ENCODE measurements at regions not wholly inside any gene's neighbourhood (a gene's known extent, or its start where the extent isn't known, plus 50 kb on each side); places are given as distances from the start of the nearest gene placed in this dataset.
"Not testable (repeated sequence)": the region's sequence is repeated elsewhere in the genome, so short reads cannot be mapped to it uniquely, and the experiment has no call there.

DNA sequence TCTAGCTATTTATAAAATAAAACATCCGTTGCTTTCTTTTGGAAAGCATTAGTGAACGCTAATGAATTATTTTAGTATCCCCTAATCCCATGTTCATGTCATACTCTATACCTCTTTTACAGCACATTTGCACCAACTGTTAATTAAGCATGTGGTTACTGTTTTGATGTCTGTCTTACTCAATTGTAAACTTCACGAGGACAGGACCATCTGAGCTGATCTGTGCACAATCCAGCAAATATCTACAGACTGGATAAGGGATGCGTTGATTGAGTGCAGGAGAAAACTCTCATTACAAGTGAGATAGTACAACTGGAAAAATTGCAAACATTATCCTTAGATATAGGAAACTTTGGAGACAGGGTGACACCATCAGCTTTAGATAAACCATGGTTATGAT lies 201.1 kb downstream of the PCDH20 start:
- DNase-seq = no peak

DNA sequence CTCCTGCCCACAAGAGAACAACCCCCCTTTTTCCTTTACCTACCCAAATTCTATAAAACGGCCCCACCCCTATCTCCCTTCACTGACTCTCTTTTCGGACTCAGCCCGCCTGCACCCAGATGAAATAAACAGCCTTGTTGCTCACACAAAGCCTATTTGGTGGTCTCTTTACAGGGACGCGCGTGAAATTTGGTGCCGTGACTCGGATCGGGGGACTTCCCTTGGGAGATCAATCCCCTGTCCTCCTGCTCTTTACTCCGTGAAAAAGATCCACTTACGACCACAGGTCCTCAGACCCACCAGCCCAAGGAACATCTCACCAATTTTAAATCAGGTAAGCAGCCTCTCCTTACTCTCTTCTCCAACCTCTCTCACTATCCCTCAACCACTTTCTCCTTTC lies 209.8 kb downstream of the PCDH20 start:
- not testable (repeated sequence) for DNase-seq

DNA sequence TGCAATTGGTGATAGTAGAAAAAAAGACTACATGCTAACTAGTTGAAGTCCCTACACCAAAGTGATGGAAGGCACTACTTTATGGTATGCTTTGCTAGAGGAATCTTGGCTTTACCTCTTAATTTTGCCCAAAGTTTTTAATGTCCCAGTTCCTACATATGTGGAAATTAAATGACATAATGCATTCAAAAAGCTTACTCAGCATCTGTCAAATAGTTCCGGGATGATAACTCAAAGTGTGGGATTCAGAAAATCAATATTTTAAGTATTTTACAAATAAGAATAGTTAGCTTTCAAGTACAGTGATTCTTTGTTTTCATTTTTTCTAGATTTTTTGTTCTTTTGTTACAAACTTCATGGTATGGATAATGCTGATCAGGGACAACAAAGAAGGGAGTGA lies 211.6 kb downstream of the PCDH20 start:
- no peak for DNase-seq

DNA sequence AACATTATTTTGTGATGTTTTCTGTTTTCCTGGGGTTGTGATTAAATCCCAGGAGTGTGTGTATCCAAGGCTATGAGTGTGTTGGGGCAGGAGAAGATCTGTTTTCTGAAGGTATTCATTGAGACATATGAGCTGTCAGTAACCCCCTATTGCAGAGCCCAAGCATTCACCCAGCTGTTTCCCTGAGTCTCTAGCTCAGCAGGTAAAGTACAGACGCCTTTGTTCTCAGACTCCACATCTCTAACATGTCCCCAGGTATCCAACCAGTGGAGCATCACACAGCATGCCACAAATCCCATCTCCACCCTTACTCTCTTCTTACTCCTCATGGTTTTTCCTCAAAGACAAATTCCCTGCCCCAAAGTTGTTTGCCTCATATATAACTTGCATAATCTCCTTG lies 213.6 kb downstream of the PCDH20 start:
- no peak for DNase-seq

DNA sequence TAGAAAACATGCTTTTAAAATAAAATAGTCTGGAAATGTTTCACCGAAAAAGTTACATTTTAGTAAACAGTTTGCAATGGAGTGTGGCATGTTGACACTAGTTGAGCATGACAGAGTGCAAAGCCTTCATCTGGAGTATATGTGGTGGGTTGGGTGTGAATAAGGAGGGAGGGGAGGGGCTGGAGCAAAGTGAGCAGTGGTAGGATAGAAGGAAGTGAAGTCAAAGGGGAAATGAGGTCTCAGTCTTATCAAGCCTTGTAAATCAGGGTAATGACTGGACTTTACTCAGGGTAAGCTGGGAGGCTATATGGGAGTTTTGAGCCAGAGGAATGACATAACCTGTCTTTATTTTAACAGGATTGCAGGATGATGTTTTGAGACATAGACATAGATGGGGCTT lies 222.8 kb downstream of the PCDH20 start:
- DNase-seq = no peak

DNA sequence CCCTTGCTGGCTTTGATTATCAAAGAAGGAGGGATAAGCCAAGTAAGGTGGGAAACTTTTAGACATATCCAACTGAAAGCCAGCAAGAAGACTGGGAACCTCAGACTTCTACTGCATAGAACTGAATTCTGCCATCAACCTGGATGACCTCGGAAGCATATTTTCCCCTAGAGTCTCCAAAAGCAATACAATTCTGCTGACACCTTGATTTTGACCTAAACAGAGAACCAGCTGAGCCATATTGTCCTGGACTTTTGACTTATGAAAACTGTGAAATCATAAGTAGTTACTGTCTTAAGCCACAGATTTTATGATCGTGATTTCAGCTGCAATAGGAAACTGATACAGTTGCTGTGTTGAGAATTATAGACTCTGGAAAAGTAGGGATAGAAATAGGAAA lies 227.6 kb downstream of the PCDH20 start:
- DNase-seq = no peak

- DNase-seq = no peak
Observed at GRCh38 chr13:61187471-61187870, 228.2 kb downstream of the PCDH20 start.

- DNase-seq = no peak
Observed at GRCh38 chr13:61183670-61184069, 232.0 kb downstream of the PCDH20 start.

DNA sequence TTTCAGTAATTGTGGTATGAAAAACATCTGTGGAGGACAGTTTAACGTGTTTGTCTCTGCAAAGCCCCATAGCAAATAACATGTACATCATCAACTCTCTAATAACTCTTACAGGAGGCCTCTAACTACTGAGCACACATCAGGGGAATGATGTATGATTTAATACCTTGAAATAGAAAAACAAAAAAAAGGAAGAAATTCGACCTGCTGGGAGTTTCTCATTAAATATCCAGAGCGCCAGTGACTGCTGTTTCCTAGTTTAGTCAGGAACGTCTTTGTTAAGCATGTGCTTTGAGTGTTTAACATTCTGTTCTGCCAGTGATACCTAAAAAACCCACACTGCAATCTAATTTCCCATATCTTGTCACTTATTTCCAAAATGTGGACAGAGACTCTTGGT lies 235.4 kb downstream of the PCDH20 start:
- no peak for DNase-seq

DNA sequence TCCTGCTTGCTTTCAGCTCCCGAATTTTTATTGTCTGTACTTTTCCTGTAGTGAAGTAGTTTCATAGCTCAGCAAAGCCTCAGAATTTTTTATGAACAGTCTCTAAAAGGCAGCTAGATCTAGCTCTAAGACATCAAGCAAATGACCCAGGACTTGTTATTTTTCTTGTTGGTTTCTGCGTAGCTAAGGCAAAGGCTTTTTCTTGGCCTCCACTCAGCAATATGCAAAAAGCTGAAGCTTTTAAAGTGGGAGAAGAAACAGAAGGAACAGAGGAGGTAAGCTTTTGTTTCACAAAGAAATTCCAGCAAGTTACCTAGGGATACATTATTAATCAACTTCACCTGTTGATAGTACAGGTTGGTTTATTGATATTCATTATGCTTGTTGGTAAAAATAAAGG lies 235.9 kb downstream of the PCDH20 start:
- no peak for DNase-seq

GRCh38 chr13:61170856-61171255 lies 244.8 kb downstream of the PCDH20 start:
- no peak for DNase-seq

DNA sequence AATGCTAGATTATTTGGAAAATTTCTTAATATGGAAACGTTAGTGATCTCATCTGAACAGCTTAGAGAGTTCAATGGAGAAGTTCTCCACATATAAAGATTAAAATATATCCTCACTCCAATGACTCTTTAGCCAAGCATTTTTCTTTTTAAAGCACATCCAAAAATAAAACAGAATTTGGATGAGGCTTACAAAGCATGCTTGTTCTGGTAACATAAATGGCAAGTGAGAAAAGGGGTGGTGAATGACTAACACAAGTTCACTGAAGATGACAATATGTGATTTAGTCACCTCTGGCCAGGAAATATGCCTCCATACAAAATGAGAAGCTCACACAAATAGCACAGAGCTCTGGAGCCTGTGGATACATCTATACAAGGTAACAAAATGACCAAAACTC lies 253.0 kb downstream of the PCDH20 start:
- DNase-seq = no peak

DNA sequence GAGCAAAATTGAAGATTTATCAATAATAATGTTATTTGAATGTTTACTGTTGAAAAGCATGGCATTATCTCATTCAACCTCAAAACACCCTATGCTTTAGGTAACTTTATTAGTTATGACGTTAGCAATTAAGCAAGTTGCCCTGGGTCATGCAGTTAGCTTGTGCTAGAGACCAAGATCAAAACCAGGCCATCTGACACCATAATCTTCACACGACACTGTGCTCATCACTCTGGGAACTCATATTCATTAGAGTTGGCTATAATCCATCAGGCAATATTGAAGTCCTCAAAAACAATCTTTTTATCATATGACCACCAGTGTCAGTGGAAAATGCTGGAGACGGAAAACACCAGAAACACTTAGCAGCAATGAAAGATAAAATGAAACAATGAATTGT lies 253.5 kb downstream of the PCDH20 start:
- DNase-seq = no peak

- no peak for DNase-seq
Observed at GRCh38 chr13:61156753-61157152, 258.9 kb downstream of the PCDH20 start.

DNA sequence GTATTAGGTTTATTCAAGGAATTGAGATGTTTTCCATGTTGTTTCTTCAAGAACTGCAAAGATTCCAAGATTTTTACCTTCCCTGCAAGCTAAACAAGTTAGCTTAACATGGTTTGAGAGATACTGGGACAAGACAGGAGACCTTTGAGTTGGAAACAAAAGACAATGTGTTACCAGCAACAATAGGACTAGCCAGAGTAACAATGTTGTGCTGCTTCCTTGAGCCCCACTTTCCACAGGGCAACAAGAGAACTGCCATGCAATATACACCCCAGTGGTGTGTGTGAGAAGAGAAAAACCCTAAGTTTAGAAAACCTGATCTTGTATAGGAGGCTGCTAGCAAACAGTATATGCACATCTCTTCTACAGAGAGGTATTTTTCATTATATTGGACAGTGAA lies 264.6 kb downstream of the PCDH20 start:
- DNase-seq = no peak

DNA sequence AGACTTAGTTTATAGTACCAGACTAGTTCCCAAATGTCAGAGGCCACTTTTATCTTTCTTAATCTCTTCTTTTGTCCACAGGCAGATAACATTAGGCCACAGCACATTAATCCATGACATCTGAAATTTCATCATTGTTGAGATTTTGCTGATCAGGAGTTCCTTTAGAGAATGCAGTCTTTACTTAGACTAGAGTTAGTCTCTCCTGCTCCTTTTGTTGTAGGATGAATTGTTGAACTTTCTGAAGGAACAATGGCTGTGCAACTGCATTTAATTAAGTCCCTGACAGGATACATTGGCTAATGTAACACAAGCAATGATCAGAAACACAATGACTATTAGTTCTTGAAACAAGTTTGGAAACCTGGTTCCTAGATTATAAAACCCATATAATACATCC lies 266.3 kb downstream of the PCDH20 start:
- no peak for DNase-seq

GRCh38 chr13:61148691-61149315 lies 266.8 kb downstream of the PCDH20 start:
- DNase-seq = no peak

DNA sequence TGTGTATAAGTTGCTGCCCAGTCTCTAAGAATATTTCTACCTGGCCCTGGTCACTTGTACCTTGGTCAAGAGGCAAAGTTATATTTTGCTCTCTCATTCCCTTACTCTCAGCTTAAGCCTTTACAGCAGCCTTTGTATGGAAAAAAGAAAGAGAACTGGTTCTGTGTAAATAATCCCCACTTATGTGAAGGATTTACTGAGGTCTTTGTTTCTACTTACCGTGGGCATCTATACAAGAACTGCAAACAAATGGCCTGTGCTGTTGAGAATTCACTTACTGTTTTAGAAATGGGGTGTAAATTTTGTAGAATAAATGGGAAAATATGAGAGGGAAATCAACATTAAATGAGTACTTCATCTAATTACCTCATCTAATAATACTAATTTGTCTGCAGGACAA lies 267.4 kb downstream of the PCDH20 start:
- DNase-seq = no peak

- DNase-seq = no peak
Observed at GRCh38 chr13:61146571-61146970, 269.1 kb downstream of the PCDH20 start.

DNA sequence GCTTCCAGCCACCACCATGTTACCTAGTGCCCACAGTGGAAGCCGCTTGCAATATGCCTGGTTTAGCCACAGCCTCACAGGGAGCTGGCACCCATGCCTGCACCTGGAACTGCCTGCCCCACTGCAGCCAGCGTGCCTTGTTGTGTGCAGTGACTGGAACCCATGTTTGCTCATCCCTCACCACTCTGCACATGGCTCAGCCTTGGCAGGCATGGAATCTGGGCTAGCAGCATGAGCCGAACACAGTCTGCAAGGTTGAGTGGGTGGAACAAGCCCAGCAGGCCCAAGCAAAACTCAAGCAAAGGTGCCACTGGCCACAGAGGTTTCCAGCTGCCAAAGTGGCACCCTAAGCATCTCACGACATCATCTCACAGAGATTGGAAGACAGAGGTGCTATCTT lies 269.5 kb downstream of the PCDH20 start:
- no peak for DNase-seq

- DNase-seq = no peak
Observed at GRCh38 chr13:61144834-61145593, 270.6 kb downstream of the PCDH20 start.

- DNase-seq = no peak
Observed at GRCh38 chr13:61144301-61144700, 271.3 kb downstream of the PCDH20 start.

DNA sequence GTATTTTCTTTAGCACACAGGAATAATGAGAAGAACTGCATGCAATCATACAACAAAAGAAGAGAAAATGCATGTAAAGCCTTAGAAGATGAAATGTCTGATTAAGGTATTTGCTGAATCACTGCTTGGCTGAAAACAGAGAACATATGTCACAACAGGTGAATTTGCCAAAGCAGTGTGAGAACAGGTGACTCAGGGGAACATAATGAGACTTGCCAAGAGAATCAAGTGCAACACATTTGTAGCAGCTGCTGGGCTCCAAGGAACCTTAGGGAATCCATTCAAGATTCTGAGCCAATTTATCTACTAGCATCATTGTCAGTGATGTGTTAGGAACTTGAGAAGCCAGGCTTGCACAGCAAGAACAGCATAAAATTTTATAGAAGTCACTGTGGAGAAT lies 273.1 kb downstream of the PCDH20 start:
- DNase-seq = no peak

GRCh38 chr13:61138857-61139256 lies 276.8 kb downstream of the PCDH20 start:
- no peak for DNase-seq

GRCh38 chr13:61136515-61136914 lies 279.1 kb downstream of the PCDH20 start:
- no peak for DNase-seq
